Neural cell (in vitro differentiated cells): ENCODE measurements at regions not wholly inside any gene's neighbourhood (a gene's known extent, or its start where the extent isn't known, plus 50 kb on each side); places are given as distances from the start of the nearest gene placed in this dataset.
"Not testable (repeated sequence)": the region's sequence is repeated elsewhere in the genome, so short reads cannot be mapped to it uniquely, and the experiment has no call there.

Source experiments
- H2AFZ ChIP-seq: fragments of 200-600, 300-800 bp; sonication (generic), shearing (Covaris generic); 2 replicates; pipeline ENCODE4 v1.6.0; 2014; ENCODE audit warnings: low read depth, mild to moderate bottlenecking, antibody characterized with exemption, low read length, moderate library complexity
- H3F3A ChIP-seq: fragments of 200-600 bp; shearing (Covaris generic); 2 replicates; pipeline ENCODE4 v1.6.1; 2016; ENCODE audit warnings: mild to moderate bottlenecking, moderate library complexity, mixed read lengths, antibody characterized with exemption, low read length; ENCODE audit not compliant: insufficient read depth, poor library complexity, severe bottlenecking
- H3K27ac ChIP-seq: fragments of 200-600, 300-800 bp; sonication (generic), shearing (Covaris generic); 2 replicates; pipeline ENCODE4 v1.5.1; 2014; ENCODE audit warnings: mild to moderate bottlenecking, low read length, moderate library complexity
- H3K27me3 ChIP-seq: fragments of 300-800, 200-600 bp; sonication (generic), shearing (Covaris generic); 2 replicates; pipeline ENCODE4 v1.6.0; 2014; ENCODE audit warnings: mild to moderate bottlenecking, low read depth, low read length, moderate library complexity; ENCODE audit not compliant: insufficient read depth
- H3K36me3 ChIP-seq: fragments of 300-800, 200-600 bp; sonication (generic), shearing (Covaris generic); 2 replicates; pipeline ENCODE4 v1.5.1; 2014; ENCODE audit warnings: mild to moderate bottlenecking, antibody characterized with exemption, low read length, moderate library complexity; ENCODE audit not compliant: insufficient read depth
- H3K4me2 ChIP-seq: fragments of 300-800, 200-600 bp; sonication (generic), shearing (Covaris generic); 2 replicates; pipeline ENCODE4 v1.6.0; 2014; ENCODE audit warnings: mild to moderate bottlenecking, low read length
- H3K4me3 ChIP-seq: fragments of 300-800, 200-600 bp; sonication (generic), shearing (Covaris generic); 2 replicates; pipeline ENCODE4 v1.5.1; 2014; ENCODE audit warnings: mild to moderate bottlenecking, low read length, moderate library complexity
- H3K79me2 ChIP-seq: fragments of 200-600 bp; shearing (Covaris generic); replicated peaks from 2 replicates; pipeline ENCODE4 v1.6.0; 2014; ENCODE audit warnings: mild to moderate bottlenecking, low read length, moderate library complexity; ENCODE audit not compliant: insufficient read depth
- H3K9ac ChIP-seq: fragments of 300-800, 200-600 bp; sonication (generic), shearing (Covaris generic); 2 replicates; pipeline ENCODE4 v1.6.1; 2016; ENCODE audit warnings: mild to moderate bottlenecking, low read length, mixed read lengths
- H3K9me2 ChIP-seq: fragments of 200-600 bp; shearing (Covaris generic); 2 replicates; pipeline ENCODE4 v1.6.1; 2016; ENCODE audit warnings: mild to moderate bottlenecking, low read length, mixed read lengths; ENCODE audit not compliant: insufficient read depth
- H3K9me3 ChIP-seq: fragments of 200-600, 300-800 bp; sonication (generic), shearing (Covaris generic); 2 replicates; pipeline ENCODE4 v1.6.1; 2016; ENCODE audit warnings: mild to moderate bottlenecking, mixed run types, low read length, moderate library complexity, mixed read lengths
- H4K20me1 ChIP-seq: fragments of 200-600 bp; shearing (Covaris generic); 2 replicates; pipeline ENCODE4 v1.6.1; 2016; ENCODE audit warnings: mild to moderate bottlenecking, mixed run types; ENCODE audit not compliant: insufficient read depth
- EP300 ChIP-seq: fragments of 450-650 bp; conservative IDR thresholded peaks from 2 replicates; pipeline ENCODE4 v1.6.1; 2014; ENCODE audit warnings: antibody characterized with exemption, mild to moderate bottlenecking, moderate library complexity; ENCODE audit not compliant: poor library complexity, severe bottlenecking
- EZH2 ChIP-seq: fragments of 200-600, 300-800 bp; shearing (Covaris generic), sonication (generic); IDR thresholded peaks from 2 replicates; pipeline ENCODE4 v1.6.1; 2014; ENCODE audit warnings: antibody characterized with exemption, low read length, borderline replicate concordance, mild to moderate bottlenecking; ENCODE audit not compliant: insufficient read depth, poor library complexity, severe bottlenecking
- MXI1 ChIP-seq: fragments of 450-650 bp; conservative IDR thresholded peaks from 2 replicates; pipeline ENCODE4 v1.6.1; 2014; ENCODE audit warnings: antibody characterized with exemption, mild to moderate bottlenecking; ENCODE audit not compliant: poor library complexity, severe bottlenecking
- POLR2AphosphoS5 ChIP-seq: IDR thresholded peaks from 2 replicates; pipeline ENCODE4 v1.6.1; 2012
- RAD21 ChIP-seq: fragments of 450-650 bp; conservative IDR thresholded peaks from 2 replicates; pipeline ENCODE4 v1.6.1; 2014; ENCODE audit warnings: antibody characterized with exemption, mild to moderate bottlenecking, moderate library complexity
- REST ChIP-seq: IDR thresholded peaks from 2 replicates; pipeline ENCODE4 v1.6.1; 2012; ENCODE audit warnings: borderline replicate concordance
- SMC3 ChIP-seq: fragments of 450-650 bp; conservative IDR thresholded peaks from 2 replicates; pipeline ENCODE4 v1.6.1; 2014; ENCODE audit warnings: antibody characterized with exemption, mild to moderate bottlenecking, moderate library complexity; ENCODE audit not compliant: poor library complexity
- TAF1 ChIP-seq: IDR thresholded peaks from 2 replicates; pipeline ENCODE4 v1.6.1; 2012; ENCODE audit warnings: low read depth
- TF ChIP-seq, protein P1 (sequence below): fragments of 450-650 bp; IDR thresholded peaks from 2 replicates; pipeline ENCODE4 v1.5.1; 2014; ENCODE audit warnings: antibody characterized with exemption, mild to moderate bottlenecking, moderate library complexity; ENCODE audit not compliant: poor library complexity, severe bottlenecking

- H3K4me3 ChIP-seq, H4K20me1 ChIP-seq, H3K9ac ChIP-seq, H2AFZ ChIP-seq, H3F3A ChIP-seq, H3K79me2 ChIP-seq, H3K27me3 ChIP-seq, H3K9me3 ChIP-seq, H3K4me2 ChIP-seq, H3K9me2 ChIP-seq, H3K27ac ChIP-seq, H3K36me3 ChIP-seq: not testable (repeated sequence)
These were observed 277.8 kb upstream of the ARHGAP42 start for GRCh38 chr11:100409267-100409666.

- Histone ChIP-seq H3K27me3 (no peaks in the 10 kb centered on the region), H3K9me2 (no peaks in the 10 kb centered on the region), H4K20me1 (no peaks in the 10 kb centered on the region), H3K36me3 (no peaks in the 10 kb centered on the region), H2AFZ (no peak overlapping the region), H3K9ac (no peak overlapping the region), H3F3A (no peaks in the 10 kb centered on the region), H3K27ac (no peak overlapping the region), H3K79me2 (no peaks in the 10 kb centered on the region), H3K4me3 (no peak overlapping the region), H3K4me2 (no peak overlapping the region), H3K9me3 (no peaks in the 10 kb centered on the region)
- TF ChIP-seq TAF1 (no peak), POLR2AphosphoS5 (no peak), EP300 (no peak), EZH2 (no peak), RAD21 (no peak), REST (no peak), SMC3 (no peak), MXI1 (no peak)
- TF ChIP-seq, protein P1, sequence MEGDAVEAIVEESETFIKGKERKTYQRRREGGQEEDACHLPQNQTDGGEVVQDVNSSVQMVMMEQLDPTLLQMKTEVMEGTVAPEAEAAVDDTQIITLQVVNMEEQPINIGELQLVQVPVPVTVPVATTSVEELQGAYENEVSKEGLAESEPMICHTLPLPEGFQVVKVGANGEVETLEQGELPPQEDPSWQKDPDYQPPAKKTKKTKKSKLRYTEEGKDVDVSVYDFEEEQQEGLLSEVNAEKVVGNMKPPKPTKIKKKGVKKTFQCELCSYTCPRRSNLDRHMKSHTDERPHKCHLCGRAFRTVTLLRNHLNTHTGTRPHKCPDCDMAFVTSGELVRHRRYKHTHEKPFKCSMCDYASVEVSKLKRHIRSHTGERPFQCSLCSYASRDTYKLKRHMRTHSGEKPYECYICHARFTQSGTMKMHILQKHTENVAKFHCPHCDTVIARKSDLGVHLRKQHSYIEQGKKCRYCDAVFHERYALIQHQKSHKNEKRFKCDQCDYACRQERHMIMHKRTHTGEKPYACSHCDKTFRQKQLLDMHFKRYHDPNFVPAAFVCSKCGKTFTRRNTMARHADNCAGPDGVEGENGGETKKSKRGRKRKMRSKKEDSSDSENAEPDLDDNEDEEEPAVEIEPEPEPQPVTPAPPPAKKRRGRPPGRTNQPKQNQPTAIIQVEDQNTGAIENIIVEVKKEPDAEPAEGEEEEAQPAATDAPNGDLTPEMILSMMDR, result no peak
These were observed 267.6 kb upstream of the ARHGAP42 start for GRCh38 chr11:100419518-100419917.

- H2AFZ ChIP-seq, result no peak overlapping the region
- no peaks in the 10 kb centered on the region for H3K79me2 ChIP-seq
- no peak overlapping the region for H3K4me3 ChIP-seq
- H4K20me1 ChIP-seq, result no peaks in the 10 kb centered on the region
- H3K36me3 ChIP-seq, result no peaks in the 10 kb centered on the region
- TF ChIP-seq REST, result no peak
- TF ChIP-seq TAF1, result no peak
- TF ChIP-seq, protein P1, result no peak
- H3K4me2 ChIP-seq, result no peak overlapping the region
- no peaks in the 10 kb centered on the region for H3K27me3 ChIP-seq
- no peaks in the 10 kb centered on the region for H3K9me2 ChIP-seq
- no peak overlapping the region for H3K9ac ChIP-seq
- H3K9me3 ChIP-seq, result no peaks in the 10 kb centered on the region
- no peak overlapping the region for H3K27ac ChIP-seq
- no peaks in the 10 kb centered on the region for H3F3A ChIP-seq
These were observed 252.1 kb upstream of the ARHGAP42 start for GRCh38 chr11:100434821-100435641.
